Stimulated activated naive B cell treated with anti-CD40 and anti-IgM and Interleukin-4, amounts not matched to agents 10 μg/mL and 1 μg/mL and 100 μg/mL, for 72 hours (primary cell): ENCODE measurements at regions not wholly inside any gene's neighbourhood (a gene's known extent, or its start where the extent isn't known, plus 50 kb on each side); places are given as distances from the start of the nearest gene placed in this dataset.
"Not testable (repeated sequence)": the region's sequence is repeated elsewhere in the genome, so short reads cannot be mapped to it uniquely, and the experiment has no call there.

ENCODE experiments used
- ATAC-seq, 2 donors: fragments of 150-1000 bp; cut with Tn5 transposase; replicated peaks; 2 replicates each; pipeline ENCODE4 v1.10.0; 2021; ENCODE audit warnings: moderate library complexity in 1 of 2
- DNase-seq: peaks from one replicate; pipeline ENCODE4 v3.0.0; 2021
- H3K27ac Mint-ChIP-seq: one replicate; pipeline ENCODE4 v1.8.0; 2022; ENCODE audit warnings: mild to moderate bottlenecking, mixed read lengths
- H3K27me3 Mint-ChIP-seq, 2 donors: one replicate each; pipeline ENCODE4 v1.8.0; 2022; ENCODE audit warnings: mixed read lengths in 2 of 2
- H3K36me3 Mint-ChIP-seq, 2 donors: one replicate each; pipeline ENCODE4 v1.8.0; 2022; ENCODE audit warnings: mixed read lengths in 2 of 2, mild to moderate bottlenecking in 1 of 2
- H3K4me1 Mint-ChIP-seq, 2 donors: one replicate each; pipeline ENCODE4 v1.8.0; 2022; ENCODE audit warnings: mixed read lengths in 2 of 2, mild to moderate bottlenecking in 1 of 2
- H3K4me3 Mint-ChIP-seq, 2 donors: one replicate each; pipeline ENCODE4 v1.8.0; 2022; ENCODE audit warnings: mild to moderate bottlenecking in 2 of 2, mixed read lengths in 2 of 2, moderate library complexity in 1 of 2
- H3K9me3 Mint-ChIP-seq, 2 donors: one replicate each; pipeline ENCODE4 v1.8.0; 2022; ENCODE audit warnings: mixed read lengths in 2 of 2, mild to moderate bottlenecking in 1 of 2

DNA sequence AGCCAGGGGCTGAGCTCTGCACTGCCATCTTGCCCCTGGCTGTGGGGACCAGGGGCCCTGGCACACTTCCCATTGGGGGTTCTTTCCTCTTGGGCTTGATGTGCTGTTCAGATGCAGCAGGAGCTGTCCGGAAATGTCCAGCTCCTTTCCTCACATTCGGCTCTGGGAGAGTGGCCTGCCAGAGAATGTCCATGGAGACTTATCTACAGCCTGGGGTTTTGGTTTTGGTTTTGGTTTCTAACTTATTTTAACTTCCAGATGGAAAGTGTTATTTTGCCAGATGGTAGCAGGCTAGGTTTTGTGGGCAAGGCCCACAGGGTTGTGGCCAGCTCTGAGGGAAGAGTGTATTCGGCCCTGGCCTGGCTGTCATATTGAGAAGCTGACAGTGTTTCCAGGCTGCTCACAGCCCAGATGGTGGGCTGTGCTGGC is 177.3 kb downstream of the ANKRD30B start:
- H3K27ac Mint-ChIP-seq = no peak overlapping the region
- no peak for DNase-seq
- H3K9me3 Mint-ChIP-seq = peaks cover 0 to 8% of the 10 kb centered on the region in 2 donors
- no peak overlapping the region for H3K4me3 Mint-ChIP-seq
- no peak for ATAC-seq
- no peaks in the 10 kb centered on the region for H3K4me1 Mint-ChIP-seq
- H3K27me3 Mint-ChIP-seq = no peaks in the 10 kb centered on the region
- H3K36me3 Mint-ChIP-seq = no peaks in the 10 kb centered on the region

DNA sequence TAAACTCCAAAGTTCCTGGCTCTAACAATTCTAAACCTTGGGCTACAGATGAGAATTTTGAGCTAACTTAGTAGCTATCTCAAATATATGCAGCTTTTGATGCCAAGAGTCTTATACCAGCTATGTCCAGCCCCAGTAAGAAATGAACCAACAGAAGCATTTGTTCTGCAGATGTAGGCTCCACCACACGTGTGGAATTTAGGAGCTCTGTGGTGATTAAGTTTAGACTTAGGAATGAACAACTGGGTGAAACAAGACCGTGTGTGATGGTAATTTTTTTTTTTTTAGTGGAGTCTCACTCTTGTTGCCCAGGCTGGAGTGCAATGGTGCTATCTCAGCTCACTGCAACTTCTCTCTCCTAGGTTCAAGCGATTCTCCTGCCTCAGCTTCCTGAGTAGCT is 179.7 kb downstream of the ANKRD30B start:
- Mint-ChIP-seq H3K4me1 (no peaks in the 10 kb centered on the region), H3K27ac (no peak overlapping the region), H3K27me3 (no peaks in the 10 kb centered on the region), H3K4me3 (no peak overlapping the region), H3K36me3 (no peaks in the 10 kb centered on the region), H3K9me3 (peaks cover 0 to 4% of the 10 kb centered on the region in 2 donors)
- ATAC-seq = no peak
- no peak for DNase-seq

DNA sequence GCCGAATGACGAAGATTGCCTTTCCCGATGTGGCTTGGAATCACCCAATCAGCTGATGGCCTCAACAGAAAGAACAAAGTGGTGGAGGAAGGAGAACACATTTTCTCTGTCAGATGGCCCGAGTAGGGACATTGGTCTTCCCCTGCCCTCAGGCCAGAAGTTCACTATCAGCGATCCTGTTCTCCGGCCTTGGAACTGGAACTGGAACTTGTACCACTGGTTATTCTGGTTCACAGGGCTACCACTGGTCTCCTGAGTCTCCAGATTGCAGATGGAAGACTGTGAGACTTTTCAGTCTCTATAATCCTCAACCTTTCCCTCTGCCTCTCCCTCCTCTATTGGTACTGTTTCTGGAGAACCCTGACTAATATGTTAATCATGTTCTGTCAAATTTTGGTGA is 180.4 kb downstream of the ANKRD30B start:
- Mint-ChIP-seq H3K9me3 (peaks cover 0 to 4% of the 10 kb centered on the region in 2 donors), H3K27ac (no peak overlapping the region), H3K4me1 (no peaks in the 10 kb centered on the region), H3K4me3 (no peak overlapping the region), H3K36me3 (no peaks in the 10 kb centered on the region), H3K27me3 (no peaks in the 10 kb centered on the region)
- no peak for DNase-seq
- ATAC-seq = no peak

DNA sequence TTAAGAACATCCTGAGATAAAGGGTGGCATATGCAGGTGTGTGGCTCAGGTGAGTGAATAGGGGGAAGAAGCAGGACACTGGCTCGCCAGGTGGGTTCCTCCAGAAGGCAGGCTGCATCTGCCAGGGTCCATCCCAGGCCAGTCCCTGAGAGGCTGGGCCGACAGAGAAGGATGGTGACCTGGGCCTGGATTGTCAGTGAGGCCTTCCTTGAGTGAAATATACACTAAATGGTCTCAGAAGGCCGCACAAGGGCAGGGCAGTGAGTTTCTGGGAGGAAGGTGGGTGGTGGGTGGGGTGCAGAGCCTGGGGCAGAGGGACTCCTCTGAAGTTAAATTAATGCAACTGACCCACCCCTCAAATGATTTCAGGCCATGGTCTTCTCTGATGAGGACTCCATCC is 182.1 kb downstream of the ANKRD30B start:
- Mint-ChIP-seq H3K9me3 (peaks cover 0 to 2% of the 10 kb centered on the region in 2 donors), H3K4me3 (no peak overlapping the region), H3K36me3 (no peaks in the 10 kb centered on the region), H3K4me1 (no peaks in the 10 kb centered on the region), H3K27ac (no peak overlapping the region), H3K27me3 (no peaks in the 10 kb centered on the region)
- no peak for DNase-seq
- ATAC-seq = no peak

DNA sequence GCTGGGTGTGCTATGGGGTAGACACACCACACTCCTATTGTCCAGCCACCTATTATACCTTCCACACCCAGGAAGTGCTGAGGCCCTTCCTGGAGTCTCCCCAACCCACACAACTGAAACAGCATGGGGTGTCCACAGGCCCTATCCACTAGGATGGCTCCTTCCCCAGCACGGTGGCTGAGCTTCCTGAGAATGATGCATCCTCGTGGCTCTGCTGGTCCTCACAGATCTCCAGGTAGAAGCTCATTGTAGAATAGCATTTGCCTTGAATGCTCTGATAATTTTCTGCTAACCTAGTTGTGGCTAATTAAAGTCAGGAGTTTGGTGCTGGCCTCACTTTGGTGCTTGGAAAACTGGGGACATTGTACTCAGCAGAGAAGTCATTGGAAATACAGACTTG is 182.6 kb downstream of the ANKRD30B start:
- no peak for ATAC-seq
- Mint-ChIP-seq H3K36me3 (no peaks in the 10 kb centered on the region), H3K27ac (no peak overlapping the region), H3K9me3 (peaks cover 0 to 2% of the 10 kb centered on the region in 2 donors), H3K4me1 (no peaks in the 10 kb centered on the region), H3K4me3 (no peak overlapping the region), H3K27me3 (no peaks in the 10 kb centered on the region)
- DNase-seq = no peak

DNA sequence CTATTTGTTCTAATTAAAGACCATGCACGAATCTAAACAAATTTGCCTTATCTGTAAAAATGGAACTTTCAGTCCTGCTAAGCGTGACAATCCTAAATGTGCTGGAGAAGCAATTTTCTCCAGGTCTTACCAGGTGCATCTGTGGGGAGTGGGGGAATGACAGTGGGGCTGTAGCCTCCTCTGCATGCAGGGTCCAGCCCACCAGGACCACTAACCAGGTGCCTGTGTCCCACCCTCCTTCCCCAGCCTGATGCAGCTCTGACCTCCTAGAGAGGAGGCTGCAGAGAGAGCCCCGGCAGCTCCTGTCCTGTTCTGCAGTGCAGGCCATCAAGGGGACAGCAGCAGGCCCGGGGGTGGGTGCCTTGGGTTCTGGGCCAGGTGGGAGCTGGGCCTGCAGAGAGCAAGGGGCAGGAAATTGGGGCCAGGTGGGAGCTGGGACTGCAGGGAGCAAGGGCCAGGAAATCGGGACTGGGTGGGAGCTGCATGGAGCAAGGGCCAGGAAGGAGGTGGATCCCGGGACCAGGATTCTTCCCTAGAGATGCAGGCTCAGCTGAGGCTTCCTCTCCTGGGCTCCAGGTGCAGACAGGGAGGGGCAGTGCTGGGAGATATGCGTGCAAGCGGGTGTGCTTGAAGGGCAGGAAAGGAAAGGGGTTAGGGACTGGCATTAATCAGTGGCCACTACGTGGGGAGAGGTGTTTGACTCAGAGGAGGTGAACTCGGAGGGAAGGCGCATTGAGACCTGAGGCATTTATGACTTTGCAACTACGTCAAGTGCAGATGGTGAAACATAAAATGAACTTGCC is 185.3 kb downstream of the ANKRD30B start:
- Mint-ChIP-seq H3K36me3 (no peaks in the 10 kb centered on the region), H3K9me3 (peaks cover 0 to 2% of the 10 kb centered on the region in 2 donors), H3K4me3 (no peak overlapping the region), H3K4me1 (no peaks in the 10 kb centered on the region), H3K27me3 (no peaks in the 10 kb centered on the region), H3K27ac (no peak overlapping the region)
- DNase-seq (no peak), ATAC-seq (no peak)

DNA sequence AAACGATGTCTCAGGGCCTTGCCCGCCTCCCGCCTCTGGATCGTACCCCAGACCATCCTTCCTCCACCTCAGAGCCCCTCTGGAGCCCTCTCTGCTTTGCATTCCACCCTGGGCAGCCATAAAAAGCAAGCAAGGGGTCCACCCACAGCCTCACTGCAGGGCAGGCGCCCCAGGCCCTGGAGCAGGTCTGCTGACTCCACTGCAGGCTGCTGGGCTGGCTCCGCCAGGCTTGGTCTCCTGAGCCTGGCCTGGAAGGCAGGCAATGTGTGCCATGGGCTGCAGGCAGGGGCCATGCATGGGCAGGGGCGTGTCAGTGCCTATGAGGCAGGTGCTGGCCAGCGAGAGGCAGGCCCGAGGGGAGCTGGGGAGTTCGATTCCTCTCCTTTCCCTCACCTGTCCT is 186.0 kb downstream of the ANKRD30B start:
- no peak for ATAC-seq
- Mint-ChIP-seq H3K9me3 (peaks cover 0 to 2% of the 10 kb centered on the region in 2 donors), H3K27ac (no peak overlapping the region), H3K27me3 (no peaks in the 10 kb centered on the region), H3K4me1 (no peaks in the 10 kb centered on the region), H3K36me3 (no peaks in the 10 kb centered on the region), H3K4me3 (no peak overlapping the region)
- DNase-seq = no peak

DNA sequence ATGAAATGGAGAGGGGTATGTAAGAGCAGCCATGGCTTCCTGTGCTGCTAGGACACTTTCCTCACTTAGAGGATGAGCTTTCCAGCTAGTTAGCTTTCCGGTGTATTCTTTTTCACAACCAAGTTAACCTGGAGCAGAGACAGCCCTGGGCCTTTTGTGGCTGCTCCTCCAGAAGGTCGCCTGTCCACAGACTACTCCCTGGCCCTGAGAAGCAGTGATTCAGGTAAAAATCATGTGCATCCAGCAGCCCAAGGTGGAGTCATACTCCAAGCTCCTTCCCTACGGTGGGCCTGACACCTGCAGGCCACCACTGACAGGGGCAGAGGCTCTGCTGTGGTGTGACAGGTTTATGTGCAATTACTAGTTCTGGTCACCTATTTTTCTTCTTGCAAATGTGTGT is 187.2 kb downstream of the ANKRD30B start:
- no peaks in the 10 kb centered on the region for H3K9me3 Mint-ChIP-seq
- H3K36me3 Mint-ChIP-seq = no peaks in the 10 kb centered on the region
- no peak for ATAC-seq
- no peaks in the 10 kb centered on the region for H3K27me3 Mint-ChIP-seq
- H3K4me3 Mint-ChIP-seq = no peak overlapping the region
- H3K27ac Mint-ChIP-seq = no peak overlapping the region
- no peak for DNase-seq
- no peaks in the 10 kb centered on the region for H3K4me1 Mint-ChIP-seq

DNA sequence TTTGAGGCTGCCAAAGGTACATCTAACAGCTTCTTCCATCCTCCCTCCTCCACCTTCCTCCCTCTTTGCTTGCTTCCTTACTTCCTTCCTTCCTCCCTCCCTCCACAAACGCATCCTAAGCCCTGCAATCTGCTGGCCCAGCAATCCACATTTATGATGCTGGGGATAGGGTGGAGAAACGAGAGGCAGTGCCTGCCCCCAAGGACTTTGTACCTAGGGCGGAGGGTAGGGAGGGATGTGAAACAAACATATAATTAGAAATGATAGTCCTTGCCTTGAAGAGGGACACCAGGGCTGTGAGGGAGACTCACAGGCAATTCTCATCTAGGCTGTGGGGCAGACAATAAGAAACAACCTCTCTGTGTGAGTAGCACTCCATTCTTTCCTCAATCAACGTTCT is 188.3 kb downstream of the ANKRD30B start:
- Mint-ChIP-seq H3K4me3 (no peak overlapping the region), H3K27me3 (no peaks in the 10 kb centered on the region), H3K4me1 (no peaks in the 10 kb centered on the region), H3K36me3 (no peaks in the 10 kb centered on the region), H3K9me3 (no peaks in the 10 kb centered on the region), H3K27ac (no peak overlapping the region)
- no peak for DNase-seq
- ATAC-seq = no peak

DNA sequence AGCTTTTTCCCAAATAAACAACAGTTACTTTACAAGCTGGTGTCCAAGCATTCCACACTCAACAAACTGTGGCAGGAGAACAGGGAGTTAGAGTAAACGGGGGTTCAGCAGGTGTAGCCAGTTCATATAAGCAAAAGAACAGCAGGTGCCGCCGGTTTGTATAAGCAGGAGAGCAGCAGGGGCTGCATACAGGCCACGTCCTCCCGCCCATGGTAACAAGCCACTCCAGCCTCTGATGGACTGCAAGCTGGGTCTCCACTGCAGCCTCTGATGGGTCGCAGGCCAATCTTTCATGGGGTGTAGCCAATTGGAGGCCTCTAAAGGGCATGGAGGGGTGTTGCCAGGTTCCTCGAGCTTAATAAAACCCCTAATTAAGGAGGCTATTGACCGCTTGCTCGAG is 189.3 kb downstream of the ANKRD30B start:
- no peak for ATAC-seq
- no peak for DNase-seq
- Mint-ChIP-seq H3K9me3 (no peaks in the 10 kb centered on the region), H3K27me3 (no peaks in the 10 kb centered on the region), H3K27ac (no peak overlapping the region), H3K4me1 (no peaks in the 10 kb centered on the region), H3K4me3 (no peak overlapping the region), H3K36me3 (no peaks in the 10 kb centered on the region)

DNA sequence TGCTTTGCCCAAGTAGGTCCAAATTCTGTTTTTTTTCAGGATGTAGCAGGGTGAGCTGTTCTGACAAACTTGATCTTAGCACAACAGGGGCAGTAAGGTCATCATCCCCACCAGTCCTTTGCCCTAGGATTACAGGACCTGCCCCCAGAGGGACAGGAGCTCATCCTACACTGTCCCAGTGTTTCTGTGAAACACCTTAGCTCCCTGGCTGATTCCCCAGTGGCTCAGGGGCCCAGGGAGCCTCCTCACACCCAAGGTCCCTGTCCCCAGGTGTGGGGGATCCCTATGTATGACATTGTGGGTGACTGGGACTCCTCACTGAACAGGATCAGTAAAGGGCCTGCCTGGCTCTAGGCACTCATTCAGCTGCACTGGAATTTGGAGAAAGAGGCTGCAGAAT is 191.2 kb downstream of the ANKRD30B start:
- DNase-seq (no peak), ATAC-seq (no peak)
- no peaks in the 10 kb centered on the region for H3K4me1 Mint-ChIP-seq
- H3K27me3 Mint-ChIP-seq = no peaks in the 10 kb centered on the region
- peaks cover 0 to 4% of the 10 kb centered on the region in 2 donors for H3K9me3 Mint-ChIP-seq
- H3K27ac Mint-ChIP-seq = no peak overlapping the region
- H3K4me3 Mint-ChIP-seq = no peak overlapping the region
- H3K36me3 Mint-ChIP-seq = no peaks in the 10 kb centered on the region

DNA sequence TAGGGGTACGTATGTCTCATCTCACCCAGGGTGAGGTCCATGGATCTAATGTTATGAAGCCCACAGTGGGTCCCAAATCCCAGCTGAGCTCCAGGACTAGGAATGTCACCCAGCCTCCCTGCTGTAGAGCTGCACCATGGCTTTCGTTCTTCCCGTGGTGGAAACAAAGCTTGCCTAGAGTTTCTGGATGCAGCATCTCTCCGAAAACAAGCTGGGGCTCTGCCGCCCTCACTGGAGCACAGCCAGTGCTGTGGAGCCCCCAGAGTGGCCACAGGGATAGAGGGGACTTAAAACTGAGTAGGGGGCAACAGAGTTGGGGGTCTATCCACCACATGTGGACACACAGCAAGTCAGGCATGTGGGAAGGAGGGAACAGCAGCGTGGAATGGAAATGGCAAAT is 192.1 kb downstream of the ANKRD30B start:
- not testable (repeated sequence) for DNase-seq, H3K27me3 Mint-ChIP-seq, H3K4me3 Mint-ChIP-seq, H3K36me3 Mint-ChIP-seq, ATAC-seq, H3K4me1 Mint-ChIP-seq, H3K9me3 Mint-ChIP-seq, H3K27ac Mint-ChIP-seq

DNA sequence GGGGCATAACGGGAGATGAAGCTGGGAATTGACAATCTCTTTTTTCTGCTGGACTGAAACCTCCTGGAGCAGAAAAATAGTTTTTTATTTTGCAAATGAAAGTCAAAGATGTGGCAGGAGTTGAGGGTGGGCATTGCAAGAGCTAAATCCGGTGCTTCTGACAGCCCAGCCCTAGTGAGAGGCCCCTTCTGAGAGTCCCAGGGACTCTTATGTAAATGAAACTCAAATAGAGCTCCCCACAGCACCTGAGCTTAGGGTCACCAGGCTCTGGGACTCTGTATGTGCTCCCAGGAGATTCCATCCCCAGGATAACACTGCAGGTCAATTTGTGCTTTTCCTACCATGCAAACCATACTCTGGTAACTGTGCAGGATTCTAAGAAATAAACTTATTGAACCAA is 192.8 kb downstream of the ANKRD30B start:
- H3K36me3 Mint-ChIP-seq = no peaks in the 10 kb centered on the region
- DNase-seq = no peak
- peaks cover 0 to 4% of the 10 kb centered on the region in 2 donors for H3K9me3 Mint-ChIP-seq
- no peaks in the 10 kb centered on the region for H3K27me3 Mint-ChIP-seq
- no peak overlapping the region for H3K4me3 Mint-ChIP-seq
- H3K4me1 Mint-ChIP-seq = no peaks in the 10 kb centered on the region
- no peak overlapping the region for H3K27ac Mint-ChIP-seq
- ATAC-seq = no peak

DNA sequence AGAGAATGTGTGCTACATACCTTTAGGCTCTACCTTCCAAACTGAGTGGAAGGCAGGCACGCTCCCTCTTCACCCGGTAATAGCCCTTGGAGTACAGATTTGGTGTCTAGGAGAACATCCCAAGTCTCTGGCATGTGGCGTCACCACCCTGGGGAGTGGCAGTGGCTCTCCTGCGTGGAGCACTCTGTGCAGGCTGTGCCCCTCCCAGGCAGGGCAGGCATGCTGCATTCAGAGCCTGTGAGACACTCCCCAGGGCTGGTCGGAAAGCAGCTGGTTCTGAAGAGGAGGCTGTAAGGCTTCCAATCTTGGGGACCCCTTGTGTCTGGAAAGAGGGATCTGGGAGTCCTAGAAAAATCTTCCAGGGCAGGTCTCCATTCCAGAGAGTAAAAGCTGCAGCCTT is 193.3 kb downstream of the ANKRD30B start:
- Mint-ChIP-seq H3K36me3 (no peaks in the 10 kb centered on the region), H3K27me3 (no peaks in the 10 kb centered on the region), H3K4me1 (no peaks in the 10 kb centered on the region), H3K9me3 (peaks cover 0 to 4% of the 10 kb centered on the region in 2 donors), H3K4me3 (no peak overlapping the region), H3K27ac (no peak overlapping the region)
- DNase-seq (no peak), ATAC-seq (no peak)

DNA sequence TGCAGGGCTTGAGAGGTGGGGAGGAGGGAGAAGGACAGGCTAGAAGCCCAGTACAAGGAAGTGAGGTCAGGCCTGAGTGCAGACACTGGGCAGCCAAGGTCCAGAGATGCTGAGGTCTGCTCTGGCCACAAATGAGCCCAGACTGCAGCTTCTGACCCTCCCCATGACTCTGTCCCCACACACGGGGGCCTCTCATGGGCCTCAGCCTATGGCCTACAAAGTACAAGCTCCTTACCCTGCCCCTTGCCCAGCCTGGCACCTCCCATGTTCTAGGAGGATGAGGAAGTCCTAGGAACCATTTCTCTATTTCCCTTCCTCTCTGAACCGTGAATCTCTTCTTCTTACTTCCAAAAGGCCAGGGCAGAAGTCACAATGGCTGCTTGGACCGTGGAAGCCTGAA is 193.8 kb downstream of the ANKRD30B start:
- Mint-ChIP-seq H3K36me3 (no peaks in the 10 kb centered on the region), H3K9me3 (peaks cover 0 to 4% of the 10 kb centered on the region in 2 donors), H3K4me1 (no peaks in the 10 kb centered on the region), H3K27ac (no peak overlapping the region), H3K4me3 (no peak overlapping the region), H3K27me3 (no peaks in the 10 kb centered on the region)
- DNase-seq (no peak), ATAC-seq (no peak)

DNA sequence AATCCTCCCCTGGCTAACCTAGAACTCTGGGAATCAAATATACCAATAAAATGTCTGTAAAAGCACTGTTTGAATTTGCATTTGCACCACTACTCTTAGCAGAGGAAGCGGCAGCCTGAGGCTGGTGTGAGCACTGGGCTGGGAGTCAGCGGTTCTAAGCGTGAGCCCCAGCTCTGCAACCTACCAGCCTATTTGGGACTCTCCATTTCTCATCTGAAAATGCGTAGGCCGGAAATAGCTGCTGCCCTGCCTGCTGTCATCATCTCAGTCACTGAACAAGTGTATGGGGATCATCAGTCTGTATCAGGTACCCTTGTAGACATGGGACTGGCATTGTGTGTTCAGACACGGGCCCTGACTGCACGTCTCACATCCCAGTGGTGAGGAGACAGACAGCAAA is 194.3 kb downstream of the ANKRD30B start:
- H3K4me3 Mint-ChIP-seq = no peak overlapping the region
- ATAC-seq = no peak
- no peaks in the 10 kb centered on the region for H3K4me1 Mint-ChIP-seq
- DNase-seq = no peak
- peaks cover 0 to 4% of the 10 kb centered on the region in 2 donors for H3K9me3 Mint-ChIP-seq
- H3K27me3 Mint-ChIP-seq = no peaks in the 10 kb centered on the region
- H3K27ac Mint-ChIP-seq = no peak overlapping the region
- H3K36me3 Mint-ChIP-seq = no peaks in the 10 kb centered on the region
